Panc1 (cell line): ENCODE measurements at regions not wholly inside any gene's neighbourhood (a gene's known extent, or its start where the extent isn't known, plus 50 kb on each side); places are given as distances from the start of the nearest gene placed in this dataset.

Experiments
- ATAC-seq: fragments of 200-7000 bp; cut with Tn5 transposase; 2 replicates; pipeline ENCODE4 v1.9.1; 2020; ENCODE audit warnings: mild to moderate bottlenecking, moderate library complexity
- BruUV-seq: library from RNA; stranded (reverse); fragments of 400-500 nt; replicated peaks from 2 replicates; lab custom pipeline; 2021; lab: Mats Ljungman, UMichigan
- CTCF ChIA-PET: fragments of 300-600 bp; sonication (Branson Sonifier 250); formaldehyde crosslinking; loops from one replicate; lab custom pipeline; 2022; ENCODE audit warnings: antibody characterized with exemption; lab: Charles Lee
- POLR2A ChIA-PET: fragments of 300-600 bp; sonication (Branson Sonifier 250); formaldehyde crosslinking; loops from one replicate; lab custom pipeline; 2022; ENCODE audit warnings: antibody characterized with exemption; lab: Charles Lee
- DNase-seq: peaks from one replicate; pipeline ENCODE4 v3.0.0-alpha.2; 2010; ENCODE audit warnings: low read depth, low spot score
- H3K27ac ChIP-seq: 2 replicates; pipeline ENCODE4 v1.5.1; 2011; ENCODE audit warnings: mild to moderate bottlenecking, low read length, inconsistent platforms
- H3K27me3 ChIP-seq: fragments of 200-500 bp; sonication (Bioruptor generic); 2 replicates; pipeline ENCODE4 v1.6.0; 2014; ENCODE audit warnings: low read length, inconsistent platforms; ENCODE audit not compliant: control insufficient read depth, insufficient read depth
- H3K36me3 ChIP-seq: fragments of 200-500 bp; sonication (Bioruptor generic); 2 replicates; pipeline ENCODE4 v1.5.1; 2014; ENCODE audit warnings: inconsistent platforms, mild to moderate bottlenecking, low read length, moderate library complexity; ENCODE audit not compliant: control insufficient read depth, insufficient read depth
- H3K4me1 ChIP-seq: 2 replicates; pipeline ENCODE4 v1.5.1; 2011; ENCODE audit warnings: inconsistent platforms, mild to moderate bottlenecking, low read length, moderate library complexity; ENCODE audit not compliant: control insufficient read depth, insufficient read depth
- H3K4me3 ChIP-seq, 2 experiments: 2 replicates each; pipeline ENCODE4 v1.5.1; 2011 to 2012; ENCODE audit warnings: low read depth in 2 of 2, low read length in 2 of 2, mild to moderate bottlenecking in 2 of 2, inconsistent platforms in 1 of 2, moderate library complexity in 1 of 2
- H3K9me3 ChIP-seq: fragments of 200-500 bp; sonication (Bioruptor generic); 2 replicates; pipeline ENCODE4 v1.5.1; 2014; ENCODE audit warnings: low read depth, mild to moderate bottlenecking, inconsistent platforms, low read length, moderate library complexity; ENCODE audit not compliant: control insufficient read depth, insufficient read depth
- POLR2AphosphoS5 ChIP-seq: IDR thresholded peaks from 2 replicates; pipeline ENCODE4 v1.6.1; 2012; ENCODE audit warnings: mild to moderate bottlenecking, low read depth, low read length, moderate library complexity
- SIN3A ChIP-seq: IDR thresholded peaks from 2 replicates; pipeline ENCODE4 v1.6.1; 2012; ENCODE audit warnings: low read depth, mild to moderate bottlenecking, low read length, moderate library complexity, borderline replicate concordance; ENCODE audit not compliant: insufficient read depth
- TCF7L2 ChIP-seq: IDR thresholded peaks from 2 replicates; pipeline ENCODE4 v1.6.1; 2011; ENCODE audit warnings: mild to moderate bottlenecking, low read depth, low read length, inconsistent platforms
- in situ Hi-C: cut with HindIII; loops from 2 replicates; pipeline ENCODE4 v1.10.0; 2016; ENCODE audit warnings: low sequenced_read_pairs, low pct_unique_long_range_greater_than_20kb
- intact Hi-C: fragments of 100-400 bp; cut with micrococcal nuclease; formaldehyde crosslinking; loops from one replicate; pipeline ENCODE4 v1.10.0; 2022; ENCODE audit not compliant: unreplicated experiment
- TF ChIP-seq, protein P1 (sequence below), 2 experiments: IDR thresholded peaks; 2 replicates each; pipeline ENCODE4 v1.6.1; 2011 to 2012; ENCODE audit warnings: low read depth in 2 of 2, control low read depth in 1 of 2, low read length in 1 of 2, mild to moderate bottlenecking in 1 of 2, moderate library complexity in 1 of 2; ENCODE audit not compliant: insufficient read depth in 1 of 2
- TF ChIP-seq, protein P2 (sequence below): fragments of 450-650 bp; IDR thresholded peaks from 2 replicates; pipeline ENCODE4 v1.5.1; 2017; ENCODE audit warnings: mild to moderate bottlenecking

DNA sequence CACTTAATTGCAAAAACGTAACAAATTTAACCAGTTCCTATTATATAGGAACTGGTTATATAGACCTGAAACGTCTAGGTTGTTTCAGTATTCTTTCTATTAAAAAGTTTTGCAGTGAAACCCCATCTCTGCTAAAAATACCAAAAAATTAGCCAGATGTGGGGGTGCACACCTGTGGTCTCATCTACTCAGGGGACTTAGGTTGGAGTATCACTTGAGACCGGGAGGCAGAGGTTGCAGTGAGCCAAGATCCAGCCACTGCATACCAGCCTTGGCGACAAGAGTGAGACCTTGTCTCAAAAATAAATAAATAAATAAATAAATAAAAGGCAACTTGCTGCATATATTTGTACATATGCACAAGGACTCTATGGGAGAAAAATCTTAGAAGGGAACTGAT is 387.0 kb downstream of the TUSC7 start:
- DNase-seq = no peak
- TF ChIP-seq, protein P1, sequence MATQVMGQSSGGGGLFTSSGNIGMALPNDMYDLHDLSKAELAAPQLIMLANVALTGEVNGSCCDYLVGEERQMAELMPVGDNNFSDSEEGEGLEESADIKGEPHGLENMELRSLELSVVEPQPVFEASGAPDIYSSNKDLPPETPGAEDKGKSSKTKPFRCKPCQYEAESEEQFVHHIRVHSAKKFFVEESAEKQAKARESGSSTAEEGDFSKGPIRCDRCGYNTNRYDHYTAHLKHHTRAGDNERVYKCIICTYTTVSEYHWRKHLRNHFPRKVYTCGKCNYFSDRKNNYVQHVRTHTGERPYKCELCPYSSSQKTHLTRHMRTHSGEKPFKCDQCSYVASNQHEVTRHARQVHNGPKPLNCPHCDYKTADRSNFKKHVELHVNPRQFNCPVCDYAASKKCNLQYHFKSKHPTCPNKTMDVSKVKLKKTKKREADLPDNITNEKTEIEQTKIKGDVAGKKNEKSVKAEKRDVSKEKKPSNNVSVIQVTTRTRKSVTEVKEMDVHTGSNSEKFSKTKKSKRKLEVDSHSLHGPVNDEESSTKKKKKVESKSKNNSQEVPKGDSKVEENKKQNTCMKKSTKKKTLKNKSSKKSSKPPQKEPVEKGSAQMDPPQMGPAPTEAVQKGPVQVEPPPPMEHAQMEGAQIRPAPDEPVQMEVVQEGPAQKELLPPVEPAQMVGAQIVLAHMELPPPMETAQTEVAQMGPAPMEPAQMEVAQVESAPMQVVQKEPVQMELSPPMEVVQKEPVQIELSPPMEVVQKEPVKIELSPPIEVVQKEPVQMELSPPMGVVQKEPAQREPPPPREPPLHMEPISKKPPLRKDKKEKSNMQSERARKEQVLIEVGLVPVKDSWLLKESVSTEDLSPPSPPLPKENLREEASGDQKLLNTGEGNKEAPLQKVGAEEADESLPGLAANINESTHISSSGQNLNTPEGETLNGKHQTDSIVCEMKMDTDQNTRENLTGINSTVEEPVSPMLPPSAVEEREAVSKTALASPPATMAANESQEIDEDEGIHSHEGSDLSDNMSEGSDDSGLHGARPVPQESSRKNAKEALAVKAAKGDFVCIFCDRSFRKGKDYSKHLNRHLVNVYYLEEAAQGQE (IDR thresholded peaks at IDR 0.05; ENCODE audit: insufficient read depth in 1 of 2, low read depth in 2 of 2, low read length in 1 of 2) = no peak
- TF ChIP-seq POLR2AphosphoS5 = no peak
- H3K27me3 ChIP-seq = no peaks in the 10 kb centered on the region
- no peak overlapping the region for H3K4me3 ChIP-seq
- no peaks in the 10 kb centered on the region for H3K9me3 ChIP-seq
- ChIA-PET CTCF (no interaction called here), POLR2A (no interaction called here)
- intact Hi-C loops (no loop called here), in situ Hi-C loops (no loop called here)
- no TSS peak for BruUV-seq
- no peaks in the 10 kb centered on the region for H3K4me1 ChIP-seq
- no peaks in the 10 kb centered on the region for H3K36me3 ChIP-seq
- no peak overlapping the region for H3K27ac ChIP-seq
- ATAC-seq = no peak

DNA sequence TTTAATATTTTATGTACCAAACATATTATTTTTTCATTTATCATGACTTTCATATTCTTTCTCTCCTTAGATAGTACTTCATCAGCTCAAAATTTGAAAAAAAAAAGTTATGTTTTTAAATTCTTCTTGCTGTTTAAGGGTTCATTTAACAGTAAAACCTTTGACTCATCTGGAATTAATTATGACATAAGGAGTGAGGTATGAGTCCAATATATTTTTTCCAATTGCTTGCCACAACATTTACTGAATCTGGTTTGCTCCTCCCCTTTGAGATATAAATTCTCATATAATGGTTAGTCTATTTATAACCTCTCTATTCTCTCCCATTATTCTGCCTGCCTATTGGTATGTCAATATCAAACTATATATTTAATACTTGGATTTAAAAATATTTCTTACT is 387.8 kb downstream of the TUSC7 start:
- no TSS peak for BruUV-seq
- ATAC-seq = no peak
- H3K4me3 ChIP-seq = no peak overlapping the region
- no peak overlapping the region for H3K27ac ChIP-seq
- ChIA-PET CTCF (no interaction called here), POLR2A (no interaction called here)
- H3K27me3 ChIP-seq = no peaks in the 10 kb centered on the region
- H3K4me1 ChIP-seq = no peaks in the 10 kb centered on the region
- in situ Hi-C loops (no loop called here), intact Hi-C loops (no loop called here)
- no peaks in the 10 kb centered on the region for H3K9me3 ChIP-seq
- DNase-seq = no peak
- no peaks in the 10 kb centered on the region for H3K36me3 ChIP-seq
- no peak for TF ChIP-seq POLR2AphosphoS5
- TF ChIP-seq, protein P1 (IDR thresholded peaks at IDR 0.05; ENCODE audit: insufficient read depth in 1 of 2, low read depth in 2 of 2, low read length in 1 of 2) = no peak
- TF ChIP-seq TCF7L2 = no peak
- no peak for TF ChIP-seq SIN3A
- TF ChIP-seq, protein P2, sequence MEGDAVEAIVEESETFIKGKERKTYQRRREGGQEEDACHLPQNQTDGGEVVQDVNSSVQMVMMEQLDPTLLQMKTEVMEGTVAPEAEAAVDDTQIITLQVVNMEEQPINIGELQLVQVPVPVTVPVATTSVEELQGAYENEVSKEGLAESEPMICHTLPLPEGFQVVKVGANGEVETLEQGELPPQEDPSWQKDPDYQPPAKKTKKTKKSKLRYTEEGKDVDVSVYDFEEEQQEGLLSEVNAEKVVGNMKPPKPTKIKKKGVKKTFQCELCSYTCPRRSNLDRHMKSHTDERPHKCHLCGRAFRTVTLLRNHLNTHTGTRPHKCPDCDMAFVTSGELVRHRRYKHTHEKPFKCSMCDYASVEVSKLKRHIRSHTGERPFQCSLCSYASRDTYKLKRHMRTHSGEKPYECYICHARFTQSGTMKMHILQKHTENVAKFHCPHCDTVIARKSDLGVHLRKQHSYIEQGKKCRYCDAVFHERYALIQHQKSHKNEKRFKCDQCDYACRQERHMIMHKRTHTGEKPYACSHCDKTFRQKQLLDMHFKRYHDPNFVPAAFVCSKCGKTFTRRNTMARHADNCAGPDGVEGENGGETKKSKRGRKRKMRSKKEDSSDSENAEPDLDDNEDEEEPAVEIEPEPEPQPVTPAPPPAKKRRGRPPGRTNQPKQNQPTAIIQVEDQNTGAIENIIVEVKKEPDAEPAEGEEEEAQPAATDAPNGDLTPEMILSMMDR = no peak
